ENCODE measurements at regions not wholly inside any gene's neighbourhood (a gene's known extent, or its start where the extent isn't known, plus 50 kb on each side); places are given as distances from the start of the nearest gene placed in this dataset.

DNA sequence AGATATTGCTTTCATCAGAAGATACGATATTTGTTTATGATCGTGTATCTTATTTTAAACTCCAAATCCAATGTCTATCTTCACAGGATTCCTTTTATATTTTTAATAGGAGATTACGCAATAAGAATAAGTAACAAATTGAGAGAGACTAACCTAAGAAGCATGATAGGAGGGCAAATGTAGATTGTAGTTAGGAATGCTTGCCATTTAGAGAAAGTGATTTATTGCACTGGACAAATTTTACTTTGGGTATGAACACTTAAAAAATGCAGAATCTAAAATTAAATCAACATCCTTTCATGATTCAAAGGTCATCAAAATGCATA lies 563.4 kb upstream of the POU3F3 start:
- TF ChIP-seq, protein P1, sequence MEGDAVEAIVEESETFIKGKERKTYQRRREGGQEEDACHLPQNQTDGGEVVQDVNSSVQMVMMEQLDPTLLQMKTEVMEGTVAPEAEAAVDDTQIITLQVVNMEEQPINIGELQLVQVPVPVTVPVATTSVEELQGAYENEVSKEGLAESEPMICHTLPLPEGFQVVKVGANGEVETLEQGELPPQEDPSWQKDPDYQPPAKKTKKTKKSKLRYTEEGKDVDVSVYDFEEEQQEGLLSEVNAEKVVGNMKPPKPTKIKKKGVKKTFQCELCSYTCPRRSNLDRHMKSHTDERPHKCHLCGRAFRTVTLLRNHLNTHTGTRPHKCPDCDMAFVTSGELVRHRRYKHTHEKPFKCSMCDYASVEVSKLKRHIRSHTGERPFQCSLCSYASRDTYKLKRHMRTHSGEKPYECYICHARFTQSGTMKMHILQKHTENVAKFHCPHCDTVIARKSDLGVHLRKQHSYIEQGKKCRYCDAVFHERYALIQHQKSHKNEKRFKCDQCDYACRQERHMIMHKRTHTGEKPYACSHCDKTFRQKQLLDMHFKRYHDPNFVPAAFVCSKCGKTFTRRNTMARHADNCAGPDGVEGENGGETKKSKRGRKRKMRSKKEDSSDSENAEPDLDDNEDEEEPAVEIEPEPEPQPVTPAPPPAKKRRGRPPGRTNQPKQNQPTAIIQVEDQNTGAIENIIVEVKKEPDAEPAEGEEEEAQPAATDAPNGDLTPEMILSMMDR (IDR thresholded peaks at IDR 0.05 in 2 of 3, conservative IDR thresholded peaks at IDR 0.05 in 1 of 3; ENCODE audit: borderline replicate concordance in 1 of 3, insufficient read depth in 1 of 3, low read depth in 2 of 3, low read length in 2 of 3): no peak
- TF ChIP-seq ZNF274 (IDR thresholded peaks at IDR 0.05; ENCODE audit: low read depth, low read length) (no peak), YY1 (IDR thresholded peaks at IDR 0.05; ENCODE audit: extremely low read depth, insufficient replicate concordance, low read depth, low read length) (no peak), POLR2AphosphoS5 (IDR thresholded peaks at IDR 0.05; ENCODE audit: low read depth, low read length) (no peak), POLR2A (IDR thresholded peaks at IDR 0.05; ENCODE audit: borderline replicate concordance, extremely low read depth, insufficient read depth, insufficient read length) (no peak), EZH2phosphoT487 (IDR thresholded peaks at IDR 0.05; ENCODE audit: borderline replicate concordance) (no peak), JUND (IDR thresholded peaks at IDR 0.05) (no peak)
- TF ChIP-seq, protein P2, sequence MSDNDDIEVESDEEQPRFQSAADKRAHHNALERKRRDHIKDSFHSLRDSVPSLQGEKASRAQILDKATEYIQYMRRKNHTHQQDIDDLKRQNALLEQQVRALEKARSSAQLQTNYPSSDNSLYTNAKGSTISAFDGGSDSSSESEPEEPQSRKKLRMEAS (IDR thresholded peaks at IDR 0.05): no peak
